Activated B cell treated with CpG ODN at 0.5 μM for 24 hours (primary cell): ENCODE measurements at regions not wholly inside any gene's neighbourhood (a gene's known extent, or its start where the extent isn't known, plus 50 kb on each side); places are given as distances from the start of the nearest gene placed in this dataset.

Experiments
- ATAC-seq: fragments of 200-7000 bp; cut with Tn5 transposase; one replicate; pipeline ENCODE4 v1.10.0; 2021; ENCODE audit warnings: low read depth, mild to moderate bottlenecking, moderate library complexity
- CTCF ChIA-PET: fragments of 350-600 bp; sonication (Branson Sonifier 250); formaldehyde crosslinking; loops from one replicate; lab custom pipeline; 2021; ENCODE audit warnings: antibody characterized with exemption; lab: Charles Lee
- POLR2A ChIA-PET: fragments of 350-600 bp; sonication (Branson Sonifier 250); formaldehyde crosslinking; loops from one replicate; lab custom pipeline; 2021; ENCODE audit warnings: antibody characterized with exemption; lab: Charles Lee
- DNase-seq: peaks from one replicate; pipeline ENCODE4 v3.0.0; 2022
- H3K27ac Mint-ChIP-seq: one replicate; pipeline ENCODE4 v1.8.0; 2020; ENCODE audit warnings: mixed read lengths
- H3K27me3 Mint-ChIP-seq: one replicate; pipeline ENCODE4 v1.8.0; 2021; ENCODE audit warnings: mixed read lengths
- H3K36me3 Mint-ChIP-seq: one replicate; pipeline ENCODE4 v1.8.0; 2021; ENCODE audit warnings: low read depth, mixed read lengths
- H3K4me1 Mint-ChIP-seq: one replicate; pipeline ENCODE4 v1.8.0; 2021; ENCODE audit warnings: mixed read lengths
- H3K4me3 Mint-ChIP-seq: one replicate; pipeline ENCODE4 v1.8.0; 2020; ENCODE audit warnings: mild to moderate bottlenecking, mixed read lengths
- H3K9me3 Mint-ChIP-seq: one replicate; pipeline ENCODE4 v1.8.0; 2020; ENCODE audit warnings: mixed read lengths
- CTCF ChIP-seq: fragments of 200-600 bp; IDR thresholded peaks from one replicate; pipeline ENCODE4 v1.8.0; 2022; ENCODE audit warnings: antibody characterized with exemption, mild to moderate bottlenecking
- intact Hi-C: fragments of 100-400 bp; cut with micrococcal nuclease; formaldehyde crosslinking; loops from one replicate; pipeline ENCODE4 v1.15.1; 2024

GRCh38 chr3:89577637-89578530 is 470.5 kb downstream of the EPHA3 start:
- DNase-seq: no peak
- Mint-ChIP-seq H3K9me3 (peaks cover 2% of the 10 kb centered on the region), H3K27ac (no peak overlapping the region), H3K27me3 (no peaks in the 10 kb centered on the region), H3K4me3 (no peak overlapping the region), H3K36me3 (no peaks in the 10 kb centered on the region), H3K4me1 (no peaks in the 10 kb centered on the region)
- CTCF ChIA-PET: no interaction called here
- TF ChIP-seq CTCF: no peak
- ATAC-seq: no peak
- intact Hi-C loops: no loop called here
- POLR2A ChIA-PET: no interaction called here

GRCh38 chr3:89580859-89581258 is 473.4 kb downstream of the EPHA3 start:
- intact Hi-C loops: no loop called here
- Mint-ChIP-seq H3K36me3 (no peaks in the 10 kb centered on the region), H3K27ac (no peak overlapping the region), H3K4me3 (no peak overlapping the region), H3K27me3 (no peaks in the 10 kb centered on the region), H3K4me1 (no peaks in the 10 kb centered on the region), H3K9me3 (peaks cover 2% of the 10 kb centered on the region)
- no peak for TF ChIP-seq CTCF
- DNase-seq: no peak
- POLR2A ChIA-PET: no interaction called here
- CTCF ChIA-PET: no interaction called here
- ATAC-seq: no peak

GRCh38 chr3:89584398-89584797 is 477.0 kb downstream of the EPHA3 start:
- POLR2A ChIA-PET: no interaction called here
- H3K27ac Mint-ChIP-seq: no peak overlapping the region

GRCh38 chr3:89586256-89586655 is 478.8 kb downstream of the EPHA3 start:
- Mint-ChIP-seq H3K27me3 (no peaks in the 10 kb centered on the region), H3K9me3 (peaks cover 6% of the 10 kb centered on the region), H3K36me3 (no peaks in the 10 kb centered on the region), H3K4me1 (no peaks in the 10 kb centered on the region), H3K27ac (no peak overlapping the region), H3K4me3 (no peak overlapping the region)
- no peak for ATAC-seq
- no peak for TF ChIP-seq CTCF
- DNase-seq: no peak
- POLR2A ChIA-PET: no interaction called here
- intact Hi-C loops: no loop called here
- CTCF ChIA-PET: no interaction called here

More at GRCh38 chr3:89584398-89584797, 477.0 kb downstream of the EPHA3 start:
- Mint-ChIP-seq H3K27me3 (no peaks in the 10 kb centered on the region), H3K4me3 (no peak overlapping the region), H3K4me1 (no peaks in the 10 kb centered on the region), H3K9me3 (peaks cover 6% of the 10 kb centered on the region), H3K36me3 (no peaks in the 10 kb centered on the region)
- DNase-seq (no peak), ATAC-seq (no peak)
- TF ChIP-seq CTCF: no peak
- intact Hi-C loops: no loop called here
- CTCF ChIA-PET: no interaction called here

- DNase-seq (no peak), ATAC-seq (no peak)
- Mint-ChIP-seq H3K36me3 (no peaks in the 10 kb centered on the region), H3K4me3 (no peak overlapping the region), H3K9me3 (peaks cover 6% of the 10 kb centered on the region), H3K27me3 (no peaks in the 10 kb centered on the region), H3K27ac (no peak overlapping the region), H3K4me1 (no peaks in the 10 kb centered on the region)
- ChIA-PET CTCF (no interaction called here), POLR2A (no interaction called here)
- no peak for TF ChIP-seq CTCF
- intact Hi-C loops: no loop called here
These were observed 479.3 kb downstream of the EPHA3 start for GRCh38 chr3:89586676-89587075.
